Liver (tissue), 7 donors: ENCODE measurements at regions not wholly inside any gene's neighbourhood (a gene's known extent, or its start where the extent isn't known, plus 50 kb on each side); places are given as distances from the start of the nearest gene placed in this dataset.
"Not testable (repeated sequence)": the region's sequence is repeated elsewhere in the genome, so short reads cannot be mapped to it uniquely, and the experiment has no call there.

Experiments
- DNase-seq: peaks from one replicate; pipeline ENCODE4 v3.0.0-alpha.2; 2017; ENCODE audit warnings: low spot score
- H3K27ac ChIP-seq, 2 donors: one replicate each; pipeline ENCODE4 v1.7.0; 2013; ENCODE audit warnings: inconsistent platforms in 2 of 2, low read length in 2 of 2, control low read depth in 1 of 2, low read depth in 1 of 2, mild to moderate bottlenecking in 1 of 2
- H3K27me3 ChIP-seq, 4 donors: one replicate each; pipeline versions ENCODE4 v1.6.1 to v1.7.0; 2013; ENCODE audit warnings: low read length in 3 of 4, inconsistent platforms in 1 of 4, mild to moderate bottlenecking in 1 of 4, moderate library complexity in 1 of 4; ENCODE audit not compliant: control insufficient read depth in 4 of 4, insufficient read depth in 4 of 4
- H3K36me3 ChIP-seq, 4 donors: one replicate each; pipeline versions ENCODE4 v1.6.1 to v1.7.0; 2013; ENCODE audit warnings: low read length in 3 of 4, mild to moderate bottlenecking in 3 of 4, low read depth in 1 of 4, moderate library complexity in 1 of 4; ENCODE audit not compliant: control insufficient read depth in 4 of 4, insufficient read depth in 3 of 4
- H3K4me1 ChIP-seq, 4 donors: one replicate each; pipeline versions ENCODE4 v1.6.1 to v1.7.0; 2013; ENCODE audit warnings: low read length in 3 of 4, mild to moderate bottlenecking in 3 of 4, moderate library complexity in 1 of 4; ENCODE audit not compliant: control insufficient read depth in 4 of 4, insufficient read depth in 4 of 4
- H3K4me3 ChIP-seq, 3 donors: one replicate each; pipeline versions ENCODE4 v1.6.1 to v1.7.0; 2013; ENCODE audit warnings: low read length in 3 of 3, control low read depth in 1 of 3, low read depth in 1 of 3, mild to moderate bottlenecking in 1 of 3
- H3K9ac ChIP-seq, 2 donors: one replicate each; pipeline ENCODE4 v1.7.0; 2013; ENCODE audit warnings: low read length in 2 of 2, mild to moderate bottlenecking in 2 of 2, moderate library complexity in 2 of 2, control low read depth in 1 of 2, low read depth in 1 of 2
- H3K9me3 ChIP-seq, 4 donors: one replicate each; pipeline versions ENCODE4 v1.6.1 to v1.7.0; 2013; ENCODE audit warnings: low read length in 3 of 4; ENCODE audit not compliant: control insufficient read depth in 4 of 4
- EGR1 ChIP-seq, 2 donors: IDR thresholded peaks; 2 replicates each; pipeline ENCODE4 v1.6.1; 2016 to 2018; ENCODE audit warnings: antibody characterized with exemption in 2 of 2, low read depth in 2 of 2
- FOXA1 ChIP-seq: IDR thresholded peaks from 2 replicates; pipeline ENCODE4 v1.6.1; 2016; ENCODE audit warnings: antibody characterized with exemption
- FOXA2 ChIP-seq: IDR thresholded peaks from 2 replicates; pipeline ENCODE4 v1.6.1; 2016; ENCODE audit warnings: antibody characterized with exemption
- HNF4G ChIP-seq: IDR thresholded peaks from 2 replicates; pipeline ENCODE4 v1.6.1; 2016; ENCODE audit warnings: antibody characterized with exemption
- NR2F2 ChIP-seq: IDR thresholded peaks from 2 replicates; pipeline ENCODE4 v1.6.1; 2016; ENCODE audit warnings: antibody characterized with exemption
- RXRA ChIP-seq, 2 donors: IDR thresholded peaks; 2 replicates each; pipeline ENCODE4 v1.6.1; 2017 to 2018; ENCODE audit warnings: antibody characterized with exemption in 2 of 2, mild to moderate bottlenecking in 1 of 2
- SP1 ChIP-seq: IDR thresholded peaks from 2 replicates; pipeline ENCODE4 v1.6.1; 2018; ENCODE audit warnings: antibody characterized with exemption, mild to moderate bottlenecking
- TAF1 ChIP-seq: conservative IDR thresholded peaks from 2 replicates; pipeline ENCODE4 v1.6.1; 2016; ENCODE audit warnings: antibody characterized with exemption, mild to moderate bottlenecking
- ZBTB33 ChIP-seq: IDR thresholded peaks from 2 replicates; pipeline ENCODE4 v1.6.1; 2016; ENCODE audit warnings: antibody characterized with exemption
- WGBS: extraction: QIAGEN DNeasy Blood & Tissue Kit; methylation state at CpG from one replicate; pipeline ENCODE4 v1.1.7; 2013; 5-methylcytosine and 5-hydroxymethylcytosine counted together
- donor health status: healthy.
- donor health status: healthy.
- donor health status: healthy.
- donor health status: healthy.

- Histone ChIP-seq H3K27ac (no peak overlapping the region), H3K9me3 (no peaks in the 10 kb centered on the region), H3K27me3 (no peaks in the 10 kb centered on the region), H3K4me3 (no peak overlapping the region), H3K36me3 (no peaks in the 10 kb centered on the region), H3K4me1 (no peaks in the 10 kb centered on the region), H3K9ac (no peak overlapping the region)
- TF ChIP-seq FOXA1 (no peak), RXRA (IDR thresholded peaks at IDR 0.05) (peak; percentile 31 to 46)
- WGBS: 63% methylated on average over 1 of the region's 1 CpG
- no peak for DNase-seq
Measured at GRCh38 chr9:26667882-26668281, 224.7 kb downstream of the CAAP1 start.

- no peaks in the 10 kb centered on the region for H3K4me1 ChIP-seq
- H3K9me3 ChIP-seq: no peaks in the 10 kb centered on the region
- H3K9ac ChIP-seq: no peak overlapping the region
- H3K36me3 ChIP-seq: no peaks in the 10 kb centered on the region
- no peak for TF ChIP-seq ZBTB33
- no peak for TF ChIP-seq TAF1
- no peak for DNase-seq
- WGBS: 59% methylated on average over 3 of the region's 3 CpGs
- no peaks in the 10 kb centered on the region for H3K27me3 ChIP-seq
- no peak overlapping the region for H3K4me3 ChIP-seq
- H3K27ac ChIP-seq: no peak overlapping the region
Measured at GRCh38 chr9:26665666-26666065, 226.9 kb downstream of the CAAP1 start.

GRCh38 chr9:26664087-26664773 is 228.4 kb downstream of the CAAP1 start:
- 95% methylated on average over 49 of the region's 49 CpGs for WGBS
- not testable (repeated sequence) for H3K4me3 ChIP-seq, H3K9ac ChIP-seq, H3K36me3 ChIP-seq, DNase-seq, H3K27me3 ChIP-seq, H3K9me3 ChIP-seq, H3K27ac ChIP-seq, H3K4me1 ChIP-seq

DNA sequence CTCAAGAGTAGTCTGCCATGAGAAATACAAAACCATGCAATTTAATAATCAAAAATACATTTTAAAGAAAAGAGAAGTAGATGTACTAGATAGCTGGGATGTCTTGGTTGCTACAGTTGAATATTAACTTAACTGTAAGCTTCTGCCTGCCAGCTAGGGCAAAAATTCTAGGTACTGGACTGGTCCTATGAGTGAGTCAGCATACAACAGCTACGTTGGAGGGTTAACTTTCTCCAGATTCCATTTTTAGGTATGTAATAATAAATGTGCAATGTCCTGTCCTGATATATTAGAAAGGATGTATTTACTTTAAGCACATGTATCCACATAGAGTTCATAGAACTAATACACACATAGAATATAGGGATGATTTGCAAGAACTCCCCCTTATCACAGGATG is 230.1 kb downstream of the CAAP1 start:
- no peaks in the 10 kb centered on the region for H3K36me3 ChIP-seq
- H3K27ac ChIP-seq: no peak overlapping the region
- no peak overlapping the region for H3K9ac ChIP-seq
- peaks cover 0 to 4% (median 0%) of the 10 kb centered on the region in 4 donors for H3K27me3 ChIP-seq
- TF ChIP-seq SP1 (no peak), RXRA (IDR thresholded peaks at IDR 0.05) (no peak), EGR1 (IDR thresholded peaks at IDR 0.05; ENCODE audit: low read depth in 2 of 2) (no peak), NR2F2 (no peak), FOXA2 (no peak), HNF4G (no peak), FOXA1 (no peak), TAF1 (no peak)
- H3K4me1 ChIP-seq: no peaks in the 10 kb centered on the region
- DNase-seq: no peak
- H3K9me3 ChIP-seq: no peaks in the 10 kb centered on the region
- WGBS: 55% methylated on average over 1 of the region's 1 CpG
- H3K4me3 ChIP-seq: no peak overlapping the region
